ENCODE measurements at regions not wholly inside any gene's neighbourhood (a gene's known extent, or its start where the extent isn't known, plus 50 kb on each side); places are given as distances from the start of the nearest gene placed in this dataset.

DNA sequence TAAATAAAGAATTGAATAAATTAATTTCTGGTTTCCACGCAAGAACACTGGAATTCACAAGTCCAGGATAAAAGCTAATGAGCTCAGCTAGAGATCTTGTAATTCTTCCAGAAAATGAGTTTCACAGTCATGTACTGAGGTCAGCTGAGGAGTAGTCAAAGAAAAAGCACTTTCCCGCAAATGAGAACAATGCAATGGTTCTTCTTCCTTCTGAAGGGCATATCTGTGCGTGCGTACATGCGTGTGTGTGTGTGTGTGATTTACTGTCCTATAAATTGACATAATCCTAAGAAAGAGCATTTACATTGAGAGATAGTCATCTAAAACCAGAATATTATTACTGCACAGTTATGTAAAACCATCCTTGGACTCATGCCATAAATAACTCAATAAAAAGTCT lies 968.9 kb upstream of the EYS start:
- no peak for DNase-seq

GRCh38 chr6:66664112-66664511 lies 957.1 kb upstream of the EYS start:
- DNase-seq, result no peak

- no peak for DNase-seq
These were observed 955.9 kb upstream of the EYS start for GRCh38 chr6:66662721-66663507.

GRCh38 chr6:66662196-66662595 lies 955.2 kb upstream of the EYS start:
- DNase-seq, result peak; percentile 11

- DNase-seq, result no peak
These were observed 948.4 kb upstream of the EYS start for GRCh38 chr6:66655420-66655819.

DNA sequence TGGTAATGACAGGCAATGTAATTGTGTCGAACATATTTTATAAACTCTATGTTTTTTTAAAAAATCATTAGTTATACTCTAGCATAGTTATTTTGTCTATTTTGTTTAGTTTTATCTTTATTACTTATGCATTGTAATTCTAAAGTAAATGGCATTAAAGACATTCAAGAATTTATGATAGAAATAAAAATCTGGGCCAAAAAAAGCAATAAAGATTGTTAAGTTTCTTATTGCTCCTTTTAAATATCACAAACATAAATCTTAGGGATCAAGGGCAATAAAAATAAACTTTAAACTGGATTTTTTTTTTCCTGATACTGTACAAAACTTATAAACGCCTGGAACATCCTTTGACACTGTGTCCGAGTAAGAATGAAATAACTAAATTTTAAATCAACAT lies 931.5 kb upstream of the EYS start:
- no peak for DNase-seq

DNA sequence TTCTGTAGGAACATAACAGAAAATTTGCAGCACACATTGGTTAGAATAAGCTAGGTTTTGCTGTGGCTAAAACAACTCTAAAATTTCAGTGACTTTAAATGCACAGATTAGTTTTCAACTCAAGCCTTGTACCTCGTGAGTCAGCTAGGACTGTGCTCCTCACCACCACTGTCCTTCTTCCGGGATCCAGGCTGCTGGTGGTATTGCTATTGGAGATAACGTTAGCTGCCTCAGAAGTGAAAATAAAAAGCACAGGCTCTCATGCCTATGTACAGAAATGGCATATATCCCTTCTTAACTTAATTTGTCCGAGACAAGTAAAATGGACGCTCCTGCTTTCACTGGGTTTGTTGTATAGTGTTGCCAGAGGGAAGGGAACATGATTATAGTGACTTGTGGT lies 931.1 kb upstream of the EYS start:
- no peak for DNase-seq

- peak; percentile 99 for DNase-seq
These were observed 921.9 kb upstream of the EYS start for GRCh38 chr6:66628917-66629316.

- DNase-seq, result peak; percentile 55
These were observed 916.0 kb upstream of the EYS start for GRCh38 chr6:66623050-66623449.

DNA sequence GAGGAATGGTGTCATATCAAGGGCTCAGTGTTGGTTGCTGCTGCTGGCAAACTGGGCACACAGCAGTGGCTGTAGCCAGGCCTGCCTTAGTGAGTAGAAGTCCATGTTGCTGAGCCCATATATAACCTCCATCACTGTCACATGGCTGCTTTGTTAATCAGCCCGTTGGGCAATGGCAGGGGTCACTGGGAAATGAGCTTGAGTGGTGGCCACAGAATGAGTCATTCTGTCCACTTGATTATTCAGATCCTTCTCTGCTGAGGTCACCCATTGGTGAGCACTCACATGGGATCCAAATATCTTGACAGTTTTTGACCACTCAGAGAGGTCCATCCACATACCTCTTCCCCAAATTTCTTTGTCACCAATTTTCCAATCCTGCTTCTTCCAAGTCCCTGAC lies 898.9 kb upstream of the EYS start:
- DNase-seq, result peak; percentile 47

GRCh38 chr6:66605011-66605410 lies 898.0 kb upstream of the EYS start:
- DNase-seq, result no peak

DNA sequence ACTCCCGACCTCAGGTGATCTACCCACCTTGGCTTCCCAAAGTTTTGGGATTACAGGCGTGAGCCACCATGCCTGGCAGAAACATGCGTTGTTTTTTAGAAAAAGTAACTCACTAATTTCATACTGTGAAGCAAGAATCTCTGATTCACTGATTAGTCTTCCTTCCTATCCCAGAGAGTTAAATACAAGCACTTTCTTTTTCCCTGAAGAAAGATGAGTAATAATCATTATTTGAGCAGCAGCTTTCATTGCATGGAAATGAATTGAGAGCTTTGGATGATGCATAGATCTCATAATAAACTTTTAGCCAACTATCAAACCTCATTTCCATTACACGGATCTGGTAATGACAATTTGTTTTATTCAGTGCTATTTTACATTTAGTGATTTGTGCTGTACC lies 892.5 kb upstream of the EYS start:
- no peak for DNase-seq

DNA sequence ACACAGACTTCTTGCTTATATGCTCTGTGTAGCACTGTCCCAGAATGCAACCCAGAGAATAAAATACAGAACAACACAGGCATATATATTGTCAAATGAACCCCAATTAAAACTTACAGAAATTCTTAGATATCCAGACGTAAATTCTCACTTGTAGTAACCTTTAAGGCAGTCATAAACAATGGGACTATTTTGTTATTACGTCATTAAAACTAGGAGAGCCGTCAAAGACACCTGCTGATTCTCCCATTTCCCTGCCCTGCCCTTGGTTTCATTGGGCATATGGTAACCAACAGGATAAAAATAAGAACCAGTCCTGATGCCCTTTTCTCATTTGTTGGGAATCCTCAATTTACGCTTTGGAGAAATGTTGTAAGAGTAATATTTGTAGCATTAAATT lies 871.3 kb upstream of the EYS start:
- DNase-seq, result no peak

DNA sequence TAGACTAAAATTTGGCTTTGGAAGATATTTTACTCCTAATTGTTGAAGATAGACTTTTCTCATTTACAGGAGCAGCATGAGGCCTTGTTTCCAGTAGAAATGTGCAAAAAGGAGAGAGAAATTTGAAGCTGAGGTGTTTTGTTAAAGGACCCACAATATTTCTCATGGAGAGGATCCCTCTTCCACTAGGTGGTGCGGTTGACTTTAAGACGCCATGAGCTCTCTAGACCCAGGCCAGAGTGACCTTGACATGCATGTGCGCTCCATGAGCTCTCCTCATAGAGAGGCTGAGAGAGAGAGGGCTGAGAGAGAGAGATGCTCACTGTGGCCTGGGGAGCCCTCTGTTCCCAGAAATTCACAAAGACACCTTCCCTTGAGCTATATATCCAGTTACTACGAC lies 861.2 kb upstream of the EYS start:
- peak; percentile 1 for DNase-seq

- DNase-seq, result no peak
These were observed 854.5 kb upstream of the EYS start for GRCh38 chr6:66561479-66561878.

DNA sequence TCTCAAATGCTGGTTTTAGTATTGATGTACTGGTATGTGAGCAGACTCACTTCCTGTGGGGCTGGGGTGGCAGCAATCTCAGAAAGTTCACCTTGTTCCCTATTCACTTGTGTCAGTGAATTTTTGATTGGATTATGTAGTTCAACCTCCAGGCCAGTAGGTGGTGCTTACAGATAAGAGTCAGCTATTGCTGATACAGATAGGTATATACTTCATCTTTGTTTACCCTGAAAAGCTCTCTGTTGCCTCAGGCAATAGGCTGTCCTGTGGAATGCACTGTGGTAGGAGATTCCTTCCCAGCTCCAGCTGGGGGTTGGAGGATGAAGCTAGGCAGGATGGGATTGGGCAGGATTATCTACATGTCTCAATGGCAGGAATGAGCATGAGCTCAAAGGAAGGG lies 851.2 kb upstream of the EYS start:
- DNase-seq, result peak; percentile 36

GRCh38 chr6:66556936-66557335 lies 849.9 kb upstream of the EYS start:
- no peak for DNase-seq

- no peak for DNase-seq
These were observed 848.1 kb upstream of the EYS start for GRCh38 chr6:66555082-66555481.

- no peak for DNase-seq
These were observed 846.4 kb upstream of the EYS start for GRCh38 chr6:66553441-66553840.

- no peak for DNase-seq
These were observed 831.6 kb upstream of the EYS start for GRCh38 chr6:66538551-66539135.

- no peak for DNase-seq
These were observed 826.9 kb upstream of the EYS start for GRCh38 chr6:66533921-66534404.

DNA sequence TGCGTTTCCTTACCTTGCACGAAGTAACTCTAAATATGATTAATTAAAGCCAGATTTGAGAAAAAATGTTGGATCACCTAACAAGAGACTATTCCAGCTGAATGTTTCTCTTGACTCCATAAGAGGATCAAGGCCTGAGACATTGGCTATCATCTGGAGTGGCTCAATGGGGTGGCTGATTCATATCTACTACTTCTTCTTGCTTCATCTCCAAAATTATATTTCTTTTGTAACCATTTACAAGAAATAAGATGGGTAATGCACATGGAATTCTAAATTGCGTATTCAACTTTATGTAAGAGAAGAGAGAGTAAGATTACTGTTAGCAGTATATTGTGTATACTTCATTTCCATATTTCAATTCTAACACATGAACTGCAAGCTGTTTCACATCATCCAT lies 819.0 kb upstream of the EYS start:
- no peak for DNase-seq

GRCh38 chr6:66522864-66523263 lies 815.8 kb upstream of the EYS start:
- no peak for DNase-seq

GRCh38 chr6:66516377-66516776 lies 809.4 kb upstream of the EYS start:
- DNase-seq, result no peak

DNA sequence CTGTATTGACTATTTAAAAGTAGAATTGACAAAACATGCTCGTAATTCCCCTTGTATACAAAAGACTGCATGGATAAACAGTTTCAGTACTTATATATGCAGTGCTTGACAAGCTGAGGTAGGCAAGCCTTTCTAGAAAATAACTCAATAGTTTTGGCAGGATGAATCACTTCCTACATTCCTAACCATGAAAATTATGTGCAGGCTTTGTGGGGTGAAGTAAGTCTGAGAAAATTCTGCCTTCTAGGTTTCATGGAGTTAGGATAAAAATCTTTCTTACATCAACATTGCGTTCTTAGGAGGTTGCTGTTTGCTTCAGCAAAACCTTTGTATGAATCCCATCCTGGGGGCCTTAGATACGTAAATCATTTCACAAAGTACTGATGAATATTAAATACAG lies 801.4 kb upstream of the EYS start:
- peak; percentile 14 for DNase-seq

All from MV-4-11 (cell line).